Cardiac fibroblast (primary cell): ENCODE measurements at regions not wholly inside any gene's neighbourhood (a gene's known extent, or its start where the extent isn't known, plus 50 kb on each side); places are given as distances from the start of the nearest gene placed in this dataset.
A peak's percentile ranks its signal among the peaks of the same experiment; 100 is the strongest.

Source experiments
- DNase-seq, 2 donors: peaks; one replicate each; pipeline versions ENCODE4 v3.0.0 to v3.0.0-alpha.2; 2010; ENCODE audit warnings: low read depth in 2 of 2
- H3K4me3 ChIP-seq, 2 donors: replicated peaks in 1 of 2; 1 replicate in 1 of 2; 2 replicates in 1 of 2; pipeline ENCODE4 v1.5.1; 2011; ENCODE audit warnings: low read depth in 2 of 2, low read length in 2 of 2, mild to moderate bottlenecking in 2 of 2, moderate library complexity in 1 of 2
- TF ChIP-seq, protein P1 (sequence below): IDR thresholded peaks from one replicate; pipeline ENCODE4 v1.5.1; 2011; ENCODE audit warnings: low read depth, mild to moderate bottlenecking, low read length, inconsistent platforms

DNA sequence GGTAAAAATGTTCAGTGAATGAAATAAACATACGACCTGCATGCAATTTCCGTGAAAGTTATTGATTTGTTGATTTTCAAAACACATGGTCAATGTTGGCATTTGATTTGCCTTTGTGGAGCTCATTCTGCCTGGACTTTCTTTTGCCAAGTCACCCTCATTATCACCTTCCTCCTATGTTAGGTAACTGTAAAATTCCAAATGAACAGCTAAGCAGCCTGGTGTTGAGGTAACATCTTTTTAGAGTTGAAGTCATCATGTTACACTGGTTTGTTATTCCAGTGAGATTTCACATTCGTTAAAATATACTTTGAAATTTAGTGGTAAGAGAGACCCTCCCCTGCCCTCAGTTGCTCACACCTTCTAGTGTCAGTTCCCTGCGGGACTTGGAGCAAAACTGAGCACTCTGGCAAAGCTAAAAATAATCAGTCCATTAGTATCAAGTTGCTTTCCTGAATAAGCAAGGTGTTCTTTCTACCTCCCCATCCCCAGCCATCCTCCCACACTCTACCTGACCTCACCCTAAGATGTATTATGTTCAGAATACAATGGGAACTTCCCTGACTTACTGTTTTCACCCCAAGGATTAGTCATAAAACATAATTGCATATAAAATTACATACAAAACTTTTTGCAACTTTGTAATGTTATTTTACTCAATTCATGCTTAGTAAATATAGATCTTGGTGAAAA lies 283.3 kb upstream of the SEMA3A start:
- no peak overlapping the region for H3K4me3 ChIP-seq
- DNase-seq, result no peak
- TF ChIP-seq, protein P1, sequence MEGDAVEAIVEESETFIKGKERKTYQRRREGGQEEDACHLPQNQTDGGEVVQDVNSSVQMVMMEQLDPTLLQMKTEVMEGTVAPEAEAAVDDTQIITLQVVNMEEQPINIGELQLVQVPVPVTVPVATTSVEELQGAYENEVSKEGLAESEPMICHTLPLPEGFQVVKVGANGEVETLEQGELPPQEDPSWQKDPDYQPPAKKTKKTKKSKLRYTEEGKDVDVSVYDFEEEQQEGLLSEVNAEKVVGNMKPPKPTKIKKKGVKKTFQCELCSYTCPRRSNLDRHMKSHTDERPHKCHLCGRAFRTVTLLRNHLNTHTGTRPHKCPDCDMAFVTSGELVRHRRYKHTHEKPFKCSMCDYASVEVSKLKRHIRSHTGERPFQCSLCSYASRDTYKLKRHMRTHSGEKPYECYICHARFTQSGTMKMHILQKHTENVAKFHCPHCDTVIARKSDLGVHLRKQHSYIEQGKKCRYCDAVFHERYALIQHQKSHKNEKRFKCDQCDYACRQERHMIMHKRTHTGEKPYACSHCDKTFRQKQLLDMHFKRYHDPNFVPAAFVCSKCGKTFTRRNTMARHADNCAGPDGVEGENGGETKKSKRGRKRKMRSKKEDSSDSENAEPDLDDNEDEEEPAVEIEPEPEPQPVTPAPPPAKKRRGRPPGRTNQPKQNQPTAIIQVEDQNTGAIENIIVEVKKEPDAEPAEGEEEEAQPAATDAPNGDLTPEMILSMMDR, result no peak

DNA sequence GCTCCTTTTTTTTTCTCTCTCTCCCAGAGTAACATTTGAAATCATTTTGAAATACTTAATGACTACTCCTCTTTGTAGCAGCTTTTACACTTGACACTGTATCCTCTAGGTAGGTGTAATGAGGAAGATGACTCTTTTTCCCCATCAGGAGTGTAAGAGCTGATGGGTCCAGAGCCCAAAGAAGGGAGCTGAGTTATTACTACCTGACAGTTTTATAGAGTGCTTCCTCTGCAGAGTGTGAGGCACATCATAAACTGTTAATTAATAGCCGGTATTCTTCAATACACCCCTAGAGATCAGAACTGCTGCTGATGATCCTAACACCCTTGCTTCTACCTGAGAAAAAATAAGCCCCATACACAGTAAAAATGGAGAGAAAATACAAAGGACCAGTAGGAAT lies 279.8 kb upstream of the SEMA3A start:
- H3K4me3 ChIP-seq, result no peak overlapping the region
- TF ChIP-seq, protein P1, result no peak
- no peak for DNase-seq

DNA sequence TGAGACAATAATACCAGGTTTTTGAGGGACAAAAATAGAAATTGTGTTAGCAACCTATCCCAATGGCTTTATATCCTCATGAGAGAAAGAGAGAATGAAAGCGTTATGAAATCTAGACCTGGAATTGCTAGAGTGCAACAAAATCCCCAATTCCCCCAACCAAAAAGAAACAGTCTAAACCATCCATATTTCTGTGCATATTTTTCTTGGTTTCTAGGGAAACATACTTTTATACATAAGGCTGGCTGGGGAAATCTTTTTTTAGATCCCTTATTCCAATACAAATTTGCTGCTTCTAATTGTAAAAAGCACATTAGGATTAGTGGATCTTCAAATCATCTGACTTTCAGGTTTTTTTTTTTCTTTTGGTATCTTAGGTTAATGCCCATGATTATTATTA lies 277.0 kb upstream of the SEMA3A start:
- DNase-seq, result no peak
- TF ChIP-seq, protein P1, result no peak
- H3K4me3 ChIP-seq, result no peak overlapping the region

DNA sequence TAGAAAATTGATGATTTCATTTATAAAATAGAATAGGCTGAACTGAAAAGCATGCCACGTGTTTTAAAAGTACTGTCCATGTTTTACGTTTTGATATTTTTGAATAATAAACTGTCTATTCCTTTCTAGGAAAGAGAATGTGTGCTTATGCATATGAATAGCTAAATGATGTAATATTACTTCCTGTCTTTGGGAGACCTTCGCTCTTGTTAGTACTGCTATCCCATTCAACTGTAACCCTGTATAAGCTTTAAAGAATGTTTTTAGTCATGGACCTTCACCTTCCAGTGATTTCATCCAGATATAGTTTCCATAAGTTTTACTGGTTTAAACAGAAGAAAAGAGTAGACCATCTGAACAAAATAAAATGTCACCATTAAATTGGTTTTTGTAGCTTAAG lies 274.4 kb upstream of the SEMA3A start:
- TF ChIP-seq, protein P1, result no peak
- peak; percentile 4 to 44 for DNase-seq

DNA sequence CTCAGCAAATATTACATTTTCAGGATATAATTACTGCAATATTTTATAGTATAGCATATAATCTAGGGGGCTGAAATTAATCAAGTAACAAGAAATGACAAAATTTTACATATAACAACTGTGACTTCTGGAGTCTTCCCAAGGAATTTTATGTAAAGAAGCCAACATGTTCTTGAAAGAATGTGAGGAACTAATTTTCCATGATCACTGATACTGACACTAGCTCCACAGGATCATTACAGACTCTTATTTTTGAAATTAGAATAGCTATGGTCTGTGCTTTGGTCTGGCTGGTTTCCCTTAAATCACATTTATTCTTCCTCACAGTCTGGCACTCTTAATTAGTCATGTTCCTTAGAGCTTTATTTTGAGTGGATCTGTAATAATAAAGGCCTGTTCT lies 267.7 kb upstream of the SEMA3A start:
- TF ChIP-seq, protein P1, result no peak
- no peak overlapping the region for H3K4me3 ChIP-seq
- peak in 1 of 2 donors; percentile 22 for DNase-seq

More for the DNA sequence above, 274.4 kb upstream of the SEMA3A start:
- no peak overlapping the region for H3K4me3 ChIP-seq

DNA sequence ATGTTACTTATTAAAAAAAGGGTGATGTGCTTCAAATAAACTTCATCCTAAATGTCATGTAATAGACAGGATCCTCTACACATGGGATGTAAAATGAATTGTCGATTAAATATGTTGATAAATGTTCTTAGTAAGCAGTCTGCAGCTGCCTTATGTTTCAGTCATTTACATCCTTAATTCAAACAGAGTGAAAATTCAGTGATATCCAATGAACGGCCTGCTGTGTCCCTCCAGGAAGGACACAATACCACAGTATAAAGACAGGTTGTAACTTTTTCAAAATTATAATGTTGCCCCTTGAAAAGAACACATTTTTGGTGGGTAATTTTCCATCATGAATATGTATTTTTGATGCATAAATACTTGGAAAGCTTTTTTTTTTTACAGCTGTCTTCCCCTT lies 266.5 kb upstream of the SEMA3A start:
- H3K4me3 ChIP-seq, result no peak overlapping the region
- DNase-seq, result no peak
- TF ChIP-seq, protein P1, result no peak

DNA sequence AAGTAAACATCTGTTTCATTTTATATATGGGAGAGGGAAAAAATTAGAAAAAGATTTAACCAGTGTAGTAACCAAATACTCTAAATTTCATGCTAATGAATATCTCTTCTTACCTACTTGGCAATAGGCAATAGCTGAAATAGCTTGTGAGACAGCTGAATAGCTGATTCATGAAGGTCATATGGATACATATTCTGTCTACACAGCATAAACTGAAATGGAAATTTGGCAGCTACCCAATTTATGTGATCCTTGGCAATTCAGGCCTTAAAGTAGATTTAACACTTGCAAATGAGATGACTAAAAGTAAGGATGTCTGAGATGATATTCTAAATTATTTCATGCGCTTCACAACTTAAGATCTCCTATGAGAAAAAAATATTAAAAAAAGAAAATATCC lies 261.2 kb upstream of the SEMA3A start:
- TF ChIP-seq, protein P1, result no peak
- H3K4me3 ChIP-seq, result no peak overlapping the region
- peak; percentile 36 to 56 for DNase-seq
